BJ (cell line): ENCODE measurements at regions not wholly inside any gene's neighbourhood (a gene's known extent, or its start where the extent isn't known, plus 50 kb on each side); places are given as distances from the start of the nearest gene placed in this dataset.

ENCODE experiments used
- CTCF ChIA-PET: fragments of 350-600 bp; formaldehyde crosslinking; extraction: SDS; loops from one replicate; lab custom pipeline; 2021; ENCODE audit warnings: antibody characterized with exemption, inconsistent platforms; lab: Yijun Ruan, JAX
- POLR2A ChIA-PET: fragments of 300-600 bp; sonication (Branson Sonifier 250); formaldehyde crosslinking; extraction: SDS; loops from one replicate; lab custom pipeline; 2021; ENCODE audit warnings: antibody characterized with exemption; lab: Charles Lee
- DNase-seq: peaks from one replicate; pipeline ENCODE4 v3.0.0-alpha.2; 2011; ENCODE audit warnings: low read depth
- H3K27me3 ChIP-seq: 2 replicates; pipeline ENCODE4 v1.6.0; 2011; ENCODE audit warnings: low read length; ENCODE audit not compliant: control insufficient read depth, insufficient read depth
- H3K36me3 ChIP-seq: 2 replicates; pipeline ENCODE4 v1.5.1; 2011; ENCODE audit warnings: low read length; ENCODE audit not compliant: control insufficient read depth, insufficient read depth
- H3K4me3 ChIP-seq: 2 replicates; pipeline ENCODE4 v1.5.1; 2011; ENCODE audit warnings: low read depth, mild to moderate bottlenecking, control low read depth, low read length
- TF ChIP-seq, protein P1 (sequence below): IDR thresholded peaks from 2 replicates; pipeline ENCODE4 v1.5.1; 2011; ENCODE audit warnings: low read depth, mild to moderate bottlenecking, control low read depth, inconsistent platforms, low read length, moderate library complexity; ENCODE audit not compliant: insufficient read depth

DNA sequence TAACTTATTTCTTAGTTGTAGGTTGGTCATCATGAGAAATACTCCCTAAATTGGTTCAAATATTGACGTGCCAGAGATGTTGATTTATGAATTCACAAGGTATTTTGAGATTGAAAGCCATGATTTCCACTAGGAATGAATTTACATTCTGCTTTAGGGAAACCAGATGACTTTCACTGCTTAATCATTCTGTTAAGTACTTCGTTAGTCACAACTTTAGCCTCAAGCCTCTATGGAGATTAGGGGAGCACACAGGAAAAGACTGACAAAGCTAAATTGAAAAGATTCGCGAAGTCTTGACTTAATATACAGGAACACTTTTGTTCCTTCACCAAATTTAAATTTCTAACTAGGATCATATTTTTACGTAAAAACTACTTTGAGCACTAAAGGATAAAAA is 250.4 kb upstream of the CACNA2D1 start:
- no peak overlapping the region for H3K4me3 ChIP-seq
- TF ChIP-seq, protein P1, sequence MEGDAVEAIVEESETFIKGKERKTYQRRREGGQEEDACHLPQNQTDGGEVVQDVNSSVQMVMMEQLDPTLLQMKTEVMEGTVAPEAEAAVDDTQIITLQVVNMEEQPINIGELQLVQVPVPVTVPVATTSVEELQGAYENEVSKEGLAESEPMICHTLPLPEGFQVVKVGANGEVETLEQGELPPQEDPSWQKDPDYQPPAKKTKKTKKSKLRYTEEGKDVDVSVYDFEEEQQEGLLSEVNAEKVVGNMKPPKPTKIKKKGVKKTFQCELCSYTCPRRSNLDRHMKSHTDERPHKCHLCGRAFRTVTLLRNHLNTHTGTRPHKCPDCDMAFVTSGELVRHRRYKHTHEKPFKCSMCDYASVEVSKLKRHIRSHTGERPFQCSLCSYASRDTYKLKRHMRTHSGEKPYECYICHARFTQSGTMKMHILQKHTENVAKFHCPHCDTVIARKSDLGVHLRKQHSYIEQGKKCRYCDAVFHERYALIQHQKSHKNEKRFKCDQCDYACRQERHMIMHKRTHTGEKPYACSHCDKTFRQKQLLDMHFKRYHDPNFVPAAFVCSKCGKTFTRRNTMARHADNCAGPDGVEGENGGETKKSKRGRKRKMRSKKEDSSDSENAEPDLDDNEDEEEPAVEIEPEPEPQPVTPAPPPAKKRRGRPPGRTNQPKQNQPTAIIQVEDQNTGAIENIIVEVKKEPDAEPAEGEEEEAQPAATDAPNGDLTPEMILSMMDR: no peak
- no peak for DNase-seq
- H3K27me3 ChIP-seq: no peaks in the 10 kb centered on the region
- CTCF ChIA-PET: interaction anchor here (1.5 kb wide), 1 partner anchor 17 kb away, joined by 5 read pairs; no protein-coding TSS in a partner anchor
- POLR2A ChIA-PET: no interaction called here
- H3K36me3 ChIP-seq: no peaks in the 10 kb centered on the region

DNA sequence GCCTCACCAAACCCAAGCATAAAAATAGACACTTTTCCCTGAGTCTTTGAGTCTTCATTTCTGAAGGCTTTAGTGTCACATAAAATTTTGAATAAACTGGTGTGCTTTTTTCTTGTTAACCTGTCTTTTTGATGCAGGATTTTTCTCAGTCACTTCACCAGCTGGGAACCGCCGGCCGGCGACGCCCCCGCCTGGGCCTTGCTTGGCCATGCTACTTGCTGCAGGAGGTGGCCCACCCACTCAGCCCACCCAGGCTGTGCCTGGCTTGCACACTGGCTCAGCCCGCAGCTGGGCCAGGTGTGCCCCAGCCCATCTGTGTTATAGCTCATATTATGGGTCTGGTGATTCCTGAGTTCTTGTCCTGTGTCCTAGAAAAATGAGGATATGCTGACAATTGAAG is 247.4 kb upstream of the CACNA2D1 start:
- no peaks in the 10 kb centered on the region for H3K36me3 ChIP-seq
- ChIA-PET CTCF (no interaction called here), POLR2A (no interaction called here)
- TF ChIP-seq, protein P1: no peak
- no peak overlapping the region for H3K4me3 ChIP-seq
- no peak for DNase-seq
- H3K27me3 ChIP-seq: no peaks in the 10 kb centered on the region

DNA sequence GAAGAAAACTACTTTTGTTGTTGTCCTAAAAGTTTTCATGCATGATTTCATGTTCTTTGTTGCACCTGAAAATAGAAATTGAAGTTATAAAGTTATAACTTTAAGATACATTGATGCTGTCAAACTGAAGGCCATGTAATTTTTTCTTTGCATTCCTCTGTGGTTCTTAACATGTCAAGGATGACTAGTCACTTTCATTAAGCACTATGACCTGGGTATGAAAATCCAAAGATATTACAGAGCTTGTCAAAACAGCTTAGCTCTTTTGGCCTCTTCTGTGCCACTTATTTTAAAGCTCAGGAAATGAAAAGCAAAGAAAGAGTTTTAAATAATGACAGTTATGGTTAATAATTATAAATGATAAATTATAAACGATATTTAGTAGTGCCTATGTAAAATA is 241.6 kb upstream of the CACNA2D1 start:
- ChIA-PET POLR2A (no interaction called here), CTCF (interaction anchor here (1.0 kb wide), 1 partner anchor 13 kb away, joined by 3 read pairs; no protein-coding TSS in a partner anchor)
- no peak overlapping the region for H3K4me3 ChIP-seq
- H3K36me3 ChIP-seq: no peaks in the 10 kb centered on the region
- DNase-seq: no peak
- TF ChIP-seq, protein P1: no peak
- no peaks in the 10 kb centered on the region for H3K27me3 ChIP-seq

DNA sequence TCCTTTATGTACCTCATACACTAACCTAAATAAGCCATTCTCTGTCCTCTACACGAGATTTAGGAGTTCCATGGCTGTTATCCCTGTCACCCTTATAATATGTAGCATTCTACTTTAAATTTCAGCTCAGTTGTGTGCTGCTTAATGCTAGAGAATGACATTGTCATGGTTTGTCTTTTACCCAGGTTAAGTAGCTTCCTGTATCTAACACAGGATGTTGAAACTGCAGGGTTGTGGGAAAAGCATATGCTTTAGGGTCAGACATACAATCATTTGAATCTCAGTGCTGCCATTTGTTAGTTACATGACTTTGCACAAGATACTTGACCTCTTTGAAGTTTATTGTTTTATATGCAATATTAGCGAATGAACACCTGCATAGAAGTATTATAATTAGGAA is 235.1 kb upstream of the CACNA2D1 start:
- no peaks in the 10 kb centered on the region for H3K36me3 ChIP-seq
- CTCF ChIA-PET: no interaction called here
- DNase-seq: no peak
- POLR2A ChIA-PET: no interaction called here
- H3K27me3 ChIP-seq: no peaks in the 10 kb centered on the region
- TF ChIP-seq, protein P1: no peak
- H3K4me3 ChIP-seq: no peak overlapping the region

DNA sequence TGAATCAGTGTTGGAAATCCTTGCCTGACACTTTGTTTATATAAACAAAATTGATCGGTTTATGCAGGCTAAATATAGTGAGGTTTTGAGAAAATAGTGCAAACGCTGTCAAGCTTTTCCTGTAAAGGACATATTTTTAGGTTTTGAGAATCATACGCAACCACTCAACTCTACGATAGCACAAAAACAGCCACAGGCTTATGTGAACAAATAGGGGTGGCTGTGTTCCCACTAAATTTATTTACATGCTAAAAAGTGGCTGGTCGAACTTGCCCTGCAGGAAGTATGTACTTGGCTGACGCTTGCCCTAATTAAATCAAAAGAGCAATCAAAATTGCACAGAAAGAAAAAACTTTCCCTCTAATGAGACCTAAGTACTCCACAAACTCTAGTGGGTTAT is 234.7 kb upstream of the CACNA2D1 start:
- Histone ChIP-seq H3K36me3 (no peaks in the 10 kb centered on the region), H3K27me3 (no peaks in the 10 kb centered on the region), H3K4me3 (no peak overlapping the region)
- ChIA-PET POLR2A (no interaction called here), CTCF (no interaction called here)
- DNase-seq: no peak
- TF ChIP-seq, protein P1: no peak
